ENCODE measurements at regions not wholly inside any gene's neighbourhood (a gene's known extent, or its start where the extent isn't known, plus 50 kb on each side); places are given as distances from the start of the nearest gene placed in this dataset.

GRCh38 chr6:2551705-2552104, 199.0 kb downstream of the MYLK4 start:
- Histone ChIP-seq H3K9me3 (ENCODE audit: control insufficient read depth, low read length) (no peaks in the 10 kb centered on the region), H3K27ac (no peak overlapping the region)
- TF ChIP-seq, protein P1, sequence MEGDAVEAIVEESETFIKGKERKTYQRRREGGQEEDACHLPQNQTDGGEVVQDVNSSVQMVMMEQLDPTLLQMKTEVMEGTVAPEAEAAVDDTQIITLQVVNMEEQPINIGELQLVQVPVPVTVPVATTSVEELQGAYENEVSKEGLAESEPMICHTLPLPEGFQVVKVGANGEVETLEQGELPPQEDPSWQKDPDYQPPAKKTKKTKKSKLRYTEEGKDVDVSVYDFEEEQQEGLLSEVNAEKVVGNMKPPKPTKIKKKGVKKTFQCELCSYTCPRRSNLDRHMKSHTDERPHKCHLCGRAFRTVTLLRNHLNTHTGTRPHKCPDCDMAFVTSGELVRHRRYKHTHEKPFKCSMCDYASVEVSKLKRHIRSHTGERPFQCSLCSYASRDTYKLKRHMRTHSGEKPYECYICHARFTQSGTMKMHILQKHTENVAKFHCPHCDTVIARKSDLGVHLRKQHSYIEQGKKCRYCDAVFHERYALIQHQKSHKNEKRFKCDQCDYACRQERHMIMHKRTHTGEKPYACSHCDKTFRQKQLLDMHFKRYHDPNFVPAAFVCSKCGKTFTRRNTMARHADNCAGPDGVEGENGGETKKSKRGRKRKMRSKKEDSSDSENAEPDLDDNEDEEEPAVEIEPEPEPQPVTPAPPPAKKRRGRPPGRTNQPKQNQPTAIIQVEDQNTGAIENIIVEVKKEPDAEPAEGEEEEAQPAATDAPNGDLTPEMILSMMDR (IDR thresholded peaks at IDR 0.05): no peak

GRCh38 chr6:2550247-2550646, 200.5 kb downstream of the MYLK4 start:
- Histone ChIP-seq H3K36me3 (ENCODE audit: control insufficient read depth, insufficient read depth, low read length) (no peaks in the 10 kb centered on the region), H3K9ac (no peak overlapping the region), H3K4me2 (ENCODE audit: low read length) (no peak overlapping the region), H3K9me3 (ENCODE audit: control insufficient read depth, low read length) (no peaks in the 10 kb centered on the region), H3K27ac (no peak overlapping the region), H3K27me3 (ENCODE audit: control insufficient read depth, insufficient read depth, low read length) (no peaks in the 10 kb centered on the region), H2AFZ (no peak overlapping the region), H3K4me3 (ENCODE audit: low read depth, low read length) (no peak overlapping the region), H3K79me2 (no peaks in the 10 kb centered on the region), H3K4me1 (no peaks in the 10 kb centered on the region)
- TF ChIP-seq, protein P1 (IDR thresholded peaks at IDR 0.05): no peak

More at GRCh38 chr6:2551705-2552104, 199.0 kb downstream of the MYLK4 start:
- Histone ChIP-seq H3K27me3 (ENCODE audit: control insufficient read depth, insufficient read depth, low read length) (no peaks in the 10 kb centered on the region), H3K36me3 (ENCODE audit: control insufficient read depth, insufficient read depth, low read length) (no peaks in the 10 kb centered on the region), H3K79me2 (no peaks in the 10 kb centered on the region), H3K4me2 (ENCODE audit: low read length) (no peak overlapping the region), H3K4me1 (no peaks in the 10 kb centered on the region), H3K4me3 (ENCODE audit: low read depth, low read length) (no peak overlapping the region), H3K9ac (no peak overlapping the region), H2AFZ (no peak overlapping the region)

DNA sequence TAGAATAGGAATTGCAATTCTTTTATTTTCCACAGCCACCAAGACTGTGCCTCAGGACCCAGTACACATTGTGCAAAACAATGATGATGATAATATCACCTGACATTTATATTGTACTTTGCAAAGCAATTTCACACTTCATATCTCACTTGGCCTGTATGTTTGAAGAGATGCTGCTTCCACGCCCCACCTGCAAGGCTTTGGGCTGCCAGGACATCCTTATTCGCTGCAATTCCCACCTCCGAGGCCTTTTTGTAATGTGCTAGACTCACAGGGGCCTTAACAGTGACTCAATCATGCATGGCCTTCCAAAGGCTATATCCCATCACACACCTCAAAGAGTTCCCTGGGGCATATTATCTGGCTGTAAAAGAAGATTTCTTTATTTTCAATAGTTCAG, 200.9 kb downstream of the MYLK4 start:
- no peaks in the 10 kb centered on the region for H3K9me3 ChIP-seq (ENCODE audit: control insufficient read depth, low read length)
- no peaks in the 10 kb centered on the region for H3K27me3 ChIP-seq (ENCODE audit: control insufficient read depth, insufficient read depth, low read length)
- H3K79me2 ChIP-seq: no peaks in the 10 kb centered on the region
- TF ChIP-seq, protein P1 (IDR thresholded peaks at IDR 0.05): no peak
- H2AFZ ChIP-seq: no peak overlapping the region
- no peak overlapping the region for H3K27ac ChIP-seq
- H3K4me2 ChIP-seq (ENCODE audit: low read length): no peak overlapping the region
- no peaks in the 10 kb centered on the region for H3K4me1 ChIP-seq
- no peak overlapping the region for H3K9ac ChIP-seq
- H3K4me3 ChIP-seq (ENCODE audit: low read depth, low read length): no peak overlapping the region
- no peaks in the 10 kb centered on the region for H3K36me3 ChIP-seq (ENCODE audit: control insufficient read depth, insufficient read depth, low read length)

GRCh38 chr6:2547355-2547754, 203.4 kb downstream of the MYLK4 start:
- Histone ChIP-seq H3K27ac (no peak overlapping the region), H3K79me2 (no peaks in the 10 kb centered on the region), H3K4me1 (no peaks in the 10 kb centered on the region), H3K4me2 (ENCODE audit: low read length) (no peak overlapping the region), H3K27me3 (ENCODE audit: control insufficient read depth, insufficient read depth, low read length) (no peaks in the 10 kb centered on the region), H2AFZ (no peak overlapping the region), H3K9ac (no peak overlapping the region), H3K36me3 (ENCODE audit: control insufficient read depth, insufficient read depth, low read length) (no peaks in the 10 kb centered on the region), H3K4me3 (ENCODE audit: low read depth, low read length) (no peak overlapping the region), H3K9me3 (ENCODE audit: control insufficient read depth, low read length) (no peaks in the 10 kb centered on the region)
- TF ChIP-seq, protein P1 (IDR thresholded peaks at IDR 0.05): no peak

DNA sequence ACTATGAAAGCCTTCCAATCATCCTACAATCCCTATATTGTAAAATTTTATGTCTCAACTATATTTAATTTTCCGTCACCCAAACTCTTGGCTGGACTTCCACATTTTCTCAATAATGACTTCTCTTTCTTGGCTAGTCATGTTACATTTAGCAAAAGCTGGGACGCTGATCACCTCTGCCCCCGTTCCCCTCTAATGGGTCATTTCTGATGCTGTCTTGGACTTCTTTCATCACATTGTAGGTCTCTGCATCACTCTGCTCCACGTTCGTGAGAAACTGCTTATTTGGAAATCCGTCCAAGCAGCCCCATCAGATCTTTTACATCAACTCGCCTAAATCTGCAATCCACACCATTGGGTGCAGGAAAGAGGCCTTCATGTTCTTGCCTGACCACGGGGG, 203.8 kb downstream of the MYLK4 start:
- H3K9ac ChIP-seq: no peak overlapping the region
- H3K79me2 ChIP-seq: no peaks in the 10 kb centered on the region
- H3K4me2 ChIP-seq (ENCODE audit: low read length): no peak overlapping the region
- no peaks in the 10 kb centered on the region for H3K36me3 ChIP-seq (ENCODE audit: control insufficient read depth, insufficient read depth, low read length)
- TF ChIP-seq, protein P1 (IDR thresholded peaks at IDR 0.05): no peak
- no peak overlapping the region for H2AFZ ChIP-seq
- H3K27ac ChIP-seq: no peak overlapping the region
- no peaks in the 10 kb centered on the region for H3K27me3 ChIP-seq (ENCODE audit: control insufficient read depth, insufficient read depth, low read length)
- no peaks in the 10 kb centered on the region for H3K9me3 ChIP-seq (ENCODE audit: control insufficient read depth, low read length)
- no peaks in the 10 kb centered on the region for H3K4me1 ChIP-seq
- H3K4me3 ChIP-seq (ENCODE audit: low read depth, low read length): no peak overlapping the region

Data from parathyroid adenoma (tissue), 2 donors.